H1 (cell line): ENCODE measurements at regions not wholly inside any gene's neighbourhood (a gene's known extent, or its start where the extent isn't known, plus 50 kb on each side); places are given as distances from the start of the nearest gene placed in this dataset.

Experiments used
- CTCF ChIA-PET: fragments of 300-600 bp; sonication (Branson Sonifier 250); formaldehyde crosslinking; loops from one replicate; lab custom pipeline; 2021; ENCODE audit not compliant: partially characterized antibody; lab: Charles Lee
- POLR2A ChIA-PET: fragments of 300-600 bp; sonication (Branson Sonifier 250); formaldehyde crosslinking; loops from one replicate; lab custom pipeline; 2021; ENCODE audit warnings: inconsistent platforms; ENCODE audit not compliant: partially characterized antibody; lab: Charles Lee
- DNase-seq, 2 experiments: peaks; one replicate each; pipeline versions ENCODE4 v3.0.0 to v3.0.0-alpha.2; 2010 to 2022; ENCODE audit warnings: low spot score in 2 of 2, low read depth in 1 of 2, mixed read lengths in 1 of 2
- FAIRE-seq: peaks from 2 replicates; lab custom pipeline; 2011; peaks lifted over from hg19 to GRCh38; lab: Jason Lieb, UNC
- H2AFZ ChIP-seq: 2 replicates; pipeline ENCODE4 v1.8.1; 2012; ENCODE audit warnings: low read length, inconsistent platforms
- H2AK5ac ChIP-seq: 2 replicates; pipeline ENCODE4 v1.6.1; 2013; ENCODE audit warnings: low read depth, low read length
- H2BK120ac ChIP-seq: replicated peaks from 2 replicates; pipeline ENCODE3; 2013; ENCODE audit warnings: low read depth, low read length, inconsistent platforms
- H2BK12ac ChIP-seq: 2 replicates; pipeline ENCODE4 v1.6.1; 2013; ENCODE audit warnings: low read depth, low read length
- H2BK15ac ChIP-seq: 2 replicates; pipeline ENCODE4 v1.6.1; 2013; ENCODE audit warnings: low read length
- H2BK20ac ChIP-seq: 2 replicates; pipeline ENCODE4 v1.6.1; 2013; ENCODE audit warnings: low read length
- H2BK5ac ChIP-seq: 2 replicates; pipeline ENCODE4 v1.6.1; 2013; ENCODE audit warnings: low read depth, low read length
- H3K14ac ChIP-seq: 2 replicates; pipeline ENCODE4 v1.6.1; 2013; ENCODE audit warnings: inconsistent platforms; ENCODE audit not compliant: insufficient read length
- H3K18ac ChIP-seq: 2 replicates; pipeline ENCODE4 v1.6.1; 2013; ENCODE audit warnings: low read length; ENCODE audit errors: extremely low read depth
- H3K23ac ChIP-seq: 2 replicates; pipeline ENCODE4 v1.6.1; 2013; ENCODE audit warnings: inconsistent platforms; ENCODE audit not compliant: insufficient read length
- H3K23me2 ChIP-seq: 2 replicates; pipeline ENCODE4 v1.6.1; 2013; ENCODE audit warnings: low read depth, low read length
- H3K27ac ChIP-seq: 2 replicates; pipeline ENCODE4 v1.6.1; 2011; ENCODE audit warnings: low read depth, low read length, inconsistent platforms
- H3K27me3 ChIP-seq, 4 experiments: replicated peaks in 1 of 4; 1 replicate in 1 of 4; 2 replicates in 3 of 4; pipeline versions ENCODE4 v1.6.1 to v1.8.1; 2011 to 2013; ENCODE audit warnings: low read length in 3 of 4, mild to moderate bottlenecking in 3 of 4, inconsistent platforms in 2 of 4, mixed read lengths in 2 of 4, moderate library complexity in 1 of 4; ENCODE audit not compliant: control insufficient read depth in 3 of 4, insufficient read depth in 3 of 4; ENCODE audit errors: extremely low read depth in 1 of 4
- H3K36me3 ChIP-seq, 4 experiments: 2 replicates each; pipeline versions ENCODE4 v1.6.1 to v1.8.1; 2011 to 2013; ENCODE audit warnings: mild to moderate bottlenecking in 4 of 4, low read length in 3 of 4, moderate library complexity in 2 of 4, control low read depth in 1 of 4, inconsistent platforms in 1 of 4; ENCODE audit not compliant: insufficient read depth in 4 of 4, control insufficient read depth in 2 of 4
- H3K4ac ChIP-seq: replicated peaks from 2 replicates; pipeline ENCODE3; 2013; ENCODE audit warnings: low read length, low read depth, mixed read lengths, inconsistent platforms; ENCODE audit not compliant: insufficient read length
- H3K4me1 ChIP-seq, 4 experiments: replicated peaks in 1 of 4; 1 replicate in 1 of 4; 2 replicates in 3 of 4; pipeline versions ENCODE4 v1.6.1 to v1.8.1; 2011 to 2013; ENCODE audit warnings: low read length in 3 of 4, inconsistent platforms in 2 of 4, mixed read lengths in 1 of 4; ENCODE audit not compliant: insufficient read depth in 4 of 4, control insufficient read depth in 3 of 4
- H3K4me2 ChIP-seq, 2 experiments: 2 replicates each; pipeline versions ENCODE4 v1.6.1 to v1.8.1; 2011 to 2013; ENCODE audit warnings: low read depth in 2 of 2, low read length in 2 of 2, control low read depth in 1 of 2, inconsistent platforms in 1 of 2, mild to moderate bottlenecking in 1 of 2; ENCODE audit not compliant: insufficient read depth in 1 of 2
- H3K4me3 ChIP-seq, 4 experiments: fragments of 200-600, 300-600 bp in 1 of 4; sonication (generic), shearing (Covaris generic), sonication (Bioruptor Twin) in 1 of 4; 2 replicates each; pipeline versions ENCODE4 v1.5.1 to v1.8.1; 2011 to 2016; ENCODE audit warnings: low read length in 4 of 4, low read depth in 3 of 4, control low read depth in 2 of 4, inconsistent platforms in 2 of 4, mild to moderate bottlenecking in 2 of 4, mixed read lengths in 1 of 4, moderate library complexity in 1 of 4; ENCODE audit not compliant: insufficient read depth in 2 of 4; ENCODE audit errors: extremely low read depth in 1 of 4
- H3K56ac ChIP-seq: replicated peaks from 2 replicates; pipeline ENCODE3; 2013; ENCODE audit warnings: low read depth, mild to moderate bottlenecking, mixed read lengths, low read length, inconsistent platforms; ENCODE audit not compliant: insufficient read length
- H3K79me1 ChIP-seq: 2 replicates; pipeline ENCODE4 v1.6.1; 2013; ENCODE audit warnings: low read depth, low read length, control low read depth
- H3K79me2 ChIP-seq, 2 experiments: 2 replicates each; pipeline versions ENCODE4 v1.6.1 to v1.8.1; 2012 to 2013; ENCODE audit warnings: low read length in 2 of 2, mild to moderate bottlenecking in 2 of 2, inconsistent platforms in 1 of 2; ENCODE audit not compliant: insufficient read depth in 2 of 2, control insufficient read depth in 1 of 2
- H3K9ac ChIP-seq, 4 experiments: replicated peaks in 1 of 4; 1 replicate in 1 of 4; 2 replicates in 3 of 4; pipeline versions ENCODE4 v1.6.1 to v1.8.1; 2011 to 2013; ENCODE audit warnings: low read depth in 3 of 4, low read length in 3 of 4, control low read depth in 2 of 4, mild to moderate bottlenecking in 2 of 4, moderate library complexity in 2 of 4, inconsistent platforms in 1 of 4; ENCODE audit errors: extremely low read depth in 1 of 4
- H3K9me3 ChIP-seq, 2 experiments: 2 replicates each; pipeline versions ENCODE4 v1.6.1 to v1.8.1; 2012 to 2013; ENCODE audit warnings: mild to moderate bottlenecking in 2 of 2, moderate library complexity in 2 of 2, control low read depth in 1 of 2, inconsistent platforms in 1 of 2, low read depth in 1 of 2, low read length in 1 of 2, mixed read lengths in 1 of 2; ENCODE audit not compliant: insufficient read depth in 2 of 2
- H4K20me1 ChIP-seq, 2 experiments: replicated peaks in 1 of 2; 2 replicates each; pipeline versions ENCODE3 to v1.8.1; 2011 to 2013; ENCODE audit warnings: inconsistent platforms in 2 of 2, low read length in 2 of 2, mild to moderate bottlenecking in 1 of 2; ENCODE audit not compliant: insufficient read depth in 2 of 2, control insufficient read depth in 1 of 2
- H4K5ac ChIP-seq: 2 replicates; pipeline ENCODE4 v1.6.1; 2013; ENCODE audit warnings: low read length, low read depth, mixed read lengths, inconsistent platforms; ENCODE audit not compliant: insufficient read length
- H4K8ac ChIP-seq: 2 replicates; pipeline ENCODE4 v1.8.0; 2013; ENCODE audit warnings: mild to moderate bottlenecking, moderate library complexity, low read length, inconsistent platforms; ENCODE audit not compliant: insufficient read depth; ENCODE audit errors: extremely low read depth
- H4K91ac ChIP-seq: replicated peaks from 2 replicates; pipeline ENCODE3; 2013; ENCODE audit warnings: low read length, mixed read lengths, inconsistent platforms; ENCODE audit not compliant: insufficient read length
- EZH2 ChIP-seq: fragments of 200-600 bp; sonication (generic); IDR thresholded peaks from 2 replicates; pipeline ENCODE4 v1.7.1; 2012; ENCODE audit warnings: low read depth, mild to moderate bottlenecking, moderate library complexity, low read length, inconsistent platforms; ENCODE audit not compliant: severe bottlenecking
- GTF2F1 ChIP-seq: IDR thresholded peaks from 2 replicates; pipeline ENCODE4 v1.6.1; 2012; ENCODE audit warnings: low read depth, low read length, improper control_type of control experiment, borderline replicate concordance
- HDAC2 ChIP-seq, 2 experiments: fragments of 300-600 bp in 1 of 2; sonication (generic) in 1 of 2; IDR thresholded peaks; 2 replicates each; pipeline ENCODE4 v1.6.1; 2011 to 2012; ENCODE audit warnings: low read depth in 2 of 2, low read length in 2 of 2, mild to moderate bottlenecking in 2 of 2, moderate library complexity in 2 of 2, borderline replicate concordance in 1 of 2, inconsistent platforms in 1 of 2
- MAFK ChIP-seq: IDR thresholded peaks from 2 replicates; pipeline ENCODE4 v1.6.1; 2012; ENCODE audit warnings: low read depth, mild to moderate bottlenecking, improper control_type of control experiment, low read length
- RNF2 ChIP-seq: fragments of 200-900, 300-1000 bp; sonication (generic); IDR thresholded peaks from 2 replicates; pipeline ENCODE4 v1.7.1; 2016; ENCODE audit warnings: borderline replicate concordance, low read depth, mild to moderate bottlenecking, antibody characterized with exemption, low read length; ENCODE audit not compliant: poor library complexity, severe bottlenecking; ENCODE audit errors: missing control alignments
- SAP30 ChIP-seq: fragments of 300-600 bp; sonication (generic); IDR thresholded peaks from 2 replicates; pipeline ENCODE4 v1.7.1; 2012; ENCODE audit warnings: low read length, moderate library complexity, mild to moderate bottlenecking, inconsistent platforms; ENCODE audit not compliant: insufficient read depth, insufficient replicate concordance
- SP1 ChIP-seq: IDR thresholded peaks from 2 replicates; pipeline ENCODE4 v1.6.1; 2011; ENCODE audit warnings: low read depth, low read length
- WGBS, 2 experiments: shearing (Covaris generic) in 1 of 2; methylation state at CpG; one replicate each; pipeline versions ENCODE4 v1.1.6 to v1.1.7; 2013 to 2015; ENCODE audit warnings: low lambda C conversion rate in 2 of 2, mixed read lengths in 2 of 2, inconsistent platforms in 1 of 2, low coverage in 1 of 2, missing lambda C conversion rate in 1 of 2; ENCODE audit not compliant: insufficient replicate concordance in 2 of 2, insufficient coverage in 1 of 2, insufficient read length in 1 of 2; ENCODE audit errors: extremely low coverage in 1 of 2, missing lambda C conversion rate in 1 of 2; 5-methylcytosine and 5-hydroxymethylcytosine counted together
- TF ChIP-seq, protein P1 (sequence below): IDR thresholded peaks from 2 replicates; pipeline ENCODE4 v1.6.1; 2012; ENCODE audit warnings: inconsistent platforms

DNA sequence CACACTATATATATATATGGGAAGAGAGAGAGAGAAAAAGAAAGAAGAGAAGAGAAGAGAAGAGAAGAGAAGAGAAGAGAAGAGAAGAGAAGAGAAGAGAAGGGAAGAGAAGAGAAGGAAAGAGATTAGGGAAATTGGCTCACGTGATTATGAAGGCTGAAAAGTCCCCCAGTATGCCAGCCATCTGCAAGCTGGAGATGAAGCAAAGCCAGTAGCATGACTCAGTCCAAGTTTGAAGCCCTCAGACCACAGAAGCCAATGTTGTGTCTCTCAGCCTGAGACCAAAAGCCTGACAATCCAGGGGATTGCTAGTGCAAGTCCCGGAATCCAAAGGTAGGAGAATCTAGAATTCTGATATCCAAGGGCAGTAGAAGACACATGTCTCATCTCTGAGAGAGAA is 206.3 kb upstream of the PRSS1 start:
- FAIRE-seq = no peak
- CTCF ChIA-PET = interaction anchor here (0.6 to 2.5 kb wide), 7 partner anchors 8 to 240 kb away, joined by 3 to 11 read pairs (median 4); no protein-coding TSS in a partner anchor

More for the DNA sequence above, 206.3 kb upstream of the PRSS1 start:
- Histone ChIP-seq H4K8ac (no peak overlapping the region), H4K5ac (no peak overlapping the region), H3K14ac (no peak overlapping the region), H2BK20ac (no peak overlapping the region), H3K23ac (no peak overlapping the region), H4K20me1 (no peaks in the 10 kb centered on the region), H3K56ac (no peak overlapping the region), H2AK5ac (no peak overlapping the region), H2BK15ac (no peak overlapping the region), H2AFZ (no peak overlapping the region), H2BK12ac (no peak overlapping the region), H3K23me2 (no peaks in the 10 kb centered on the region), H3K27ac (no peak overlapping the region), H3K4me3 (no peak overlapping the region), H3K9me3 (no peaks in the 10 kb centered on the region), H3K79me2 (no peaks in the 10 kb centered on the region), H3K36me3 (no peaks in the 10 kb centered on the region), H4K91ac (no peak overlapping the region), H3K18ac (no peak overlapping the region), H3K27me3 (no peaks in the 10 kb centered on the region), H3K4ac (no peak overlapping the region), H3K4me2 (no peak overlapping the region), H2BK5ac (no peak overlapping the region), H3K9ac (no peak overlapping the region), H2BK120ac (no peak overlapping the region), H3K4me1 (no peaks in the 10 kb centered on the region), H3K79me1 (no peaks in the 10 kb centered on the region)
- DNase-seq = no peak
- WGBS, 2 experiments = 66% methylated on average over 2 of the region's 2 CpGs; no CpG with 5 or more reads in 1 of the 2 experiments
- POLR2A ChIA-PET = no interaction called here
- TF ChIP-seq RNF2 (no peak), EZH2 (no peak), SAP30 (no peak), SP1 (no peak), GTF2F1 (no peak), HDAC2 (IDR thresholded peaks at IDR 0.05; ENCODE audit: borderline replicate concordance in 1 of 2, low read depth in 2 of 2, low read length in 2 of 2) (no peak), MAFK (no peak)
- TF ChIP-seq, protein P1, sequence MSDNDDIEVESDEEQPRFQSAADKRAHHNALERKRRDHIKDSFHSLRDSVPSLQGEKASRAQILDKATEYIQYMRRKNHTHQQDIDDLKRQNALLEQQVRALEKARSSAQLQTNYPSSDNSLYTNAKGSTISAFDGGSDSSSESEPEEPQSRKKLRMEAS = no peak
